ENCODE measurements at regions not wholly inside any gene's neighbourhood (a gene's known extent, or its start where the extent isn't known, plus 50 kb on each side); places are given as distances from the start of the nearest gene placed in this dataset.

- H2AFZ ChIP-seq (ENCODE audit: low read depth, low read length), result no peak overlapping the region
- H3K14ac ChIP-seq (ENCODE audit: low read length in 2 of 2), result no peak overlapping the region
- no peaks in the 10 kb centered on the region for H3K36me3 ChIP-seq (ENCODE audit: control insufficient read depth in 1 of 2, insufficient read depth in 2 of 2, low read depth in 1 of 2, low read length in 2 of 2)
- DNase-seq, result no peak
- H3K4me1 ChIP-seq (ENCODE audit: control insufficient read depth, insufficient read depth, low read depth, low read length), result no peaks in the 10 kb centered on the region
- no peak overlapping the region for H2BK15ac ChIP-seq (ENCODE audit: low read depth, poor library complexity, severe bottlenecking)
- no peaks in the 10 kb centered on the region for H3K79me1 ChIP-seq (replicated peaks; ENCODE audit: low read length, poor library complexity, severe bottlenecking)
- H3K4me3 ChIP-seq (ENCODE audit: insufficient read depth in 1 of 2, low read depth in 1 of 2, low read length in 2 of 2), result no peak overlapping the region
- no peak overlapping the region for H4K91ac ChIP-seq (ENCODE audit: low read length)
- H3K27me3 ChIP-seq (ENCODE audit: control insufficient read depth in 1 of 2, insufficient read depth in 1 of 2, low read length in 2 of 2), result no peaks in the 10 kb centered on the region
- no peak overlapping the region for H3K23ac ChIP-seq (ENCODE audit: low read length in 2 of 2)
- no peak overlapping the region for H3K4me2 ChIP-seq (ENCODE audit: low read length, poor library complexity, severe bottlenecking)
- no peaks in the 10 kb centered on the region for H3K9me3 ChIP-seq (ENCODE audit: control insufficient read depth, low read length)
- H4K8ac ChIP-seq (ENCODE audit: low read length), result no peak overlapping the region
- H2BK12ac ChIP-seq (ENCODE audit: low read length in 2 of 2), result no peak overlapping the region
- no peak overlapping the region for H3K9ac ChIP-seq (ENCODE audit: low read length)
- no peak overlapping the region for H3K27ac ChIP-seq (ENCODE audit: low read length, poor library complexity, severe bottlenecking)
- no peak overlapping the region for H2AK5ac ChIP-seq (ENCODE audit: low read length, severe bottlenecking)
- H3K4ac ChIP-seq (ENCODE audit: low read depth in 1 of 2, low read length in 2 of 2), result no peak overlapping the region
- H3K18ac ChIP-seq (ENCODE audit: low read depth in 1 of 2, low read length in 2 of 2), result no peak overlapping the region
- H2BK120ac ChIP-seq (ENCODE audit: low read depth, low read length), result no peak overlapping the region
- no peak overlapping the region for H2BK5ac ChIP-seq (ENCODE audit: low read depth, low read length, poor library complexity, severe bottlenecking)
These were observed 121.5 kb upstream of the HCRTR2 start for GRCh38 chr6:55052846-55053245.

GRCh38 chr6:55058682-55059081 lies 115.6 kb upstream of the HCRTR2 start:
- Histone ChIP-seq H3K79me1 (replicated peaks; ENCODE audit: low read length, poor library complexity, severe bottlenecking) (no peaks in the 10 kb centered on the region), H2AK5ac (ENCODE audit: low read length, severe bottlenecking) (no peak overlapping the region), H3K23ac (ENCODE audit: low read length in 2 of 2) (no peak overlapping the region), H3K4me3 (ENCODE audit: insufficient read depth in 1 of 2, low read depth in 1 of 2, low read length in 2 of 2) (no peak overlapping the region), H3K36me3 (ENCODE audit: control insufficient read depth in 1 of 2, insufficient read depth in 2 of 2, low read depth in 1 of 2, low read length in 2 of 2) (no peaks in the 10 kb centered on the region), H3K27me3 (ENCODE audit: control insufficient read depth in 1 of 2, insufficient read depth in 1 of 2, low read length in 2 of 2) (no peaks in the 10 kb centered on the region), H3K4me2 (ENCODE audit: low read length, poor library complexity, severe bottlenecking) (no peak overlapping the region), H2BK5ac (ENCODE audit: low read depth, low read length, poor library complexity, severe bottlenecking) (no peak overlapping the region), H2BK15ac (ENCODE audit: low read depth, poor library complexity, severe bottlenecking) (no peak overlapping the region), H4K8ac (ENCODE audit: low read length) (no peak overlapping the region), H3K4ac (ENCODE audit: low read depth in 1 of 2, low read length in 2 of 2) (no peak overlapping the region), H3K4me1 (ENCODE audit: control insufficient read depth, insufficient read depth, low read depth, low read length) (no peaks in the 10 kb centered on the region), H2BK120ac (ENCODE audit: low read depth, low read length) (no peak overlapping the region), H3K9me3 (ENCODE audit: control insufficient read depth, low read length) (peaks cover 15% of the 10 kb centered on the region), H2BK12ac (ENCODE audit: low read length in 2 of 2) (no peak overlapping the region), H3K9ac (ENCODE audit: low read length) (no peak overlapping the region), H3K14ac (ENCODE audit: low read length in 2 of 2) (no peak overlapping the region), H3K27ac (ENCODE audit: low read length, poor library complexity, severe bottlenecking) (no peak overlapping the region), H2AFZ (ENCODE audit: low read depth, low read length) (no peak overlapping the region), H4K91ac (ENCODE audit: low read length) (no peak overlapping the region), H3K18ac (ENCODE audit: low read depth in 1 of 2, low read length in 2 of 2) (no peak overlapping the region)
- no peak for DNase-seq

DNA sequence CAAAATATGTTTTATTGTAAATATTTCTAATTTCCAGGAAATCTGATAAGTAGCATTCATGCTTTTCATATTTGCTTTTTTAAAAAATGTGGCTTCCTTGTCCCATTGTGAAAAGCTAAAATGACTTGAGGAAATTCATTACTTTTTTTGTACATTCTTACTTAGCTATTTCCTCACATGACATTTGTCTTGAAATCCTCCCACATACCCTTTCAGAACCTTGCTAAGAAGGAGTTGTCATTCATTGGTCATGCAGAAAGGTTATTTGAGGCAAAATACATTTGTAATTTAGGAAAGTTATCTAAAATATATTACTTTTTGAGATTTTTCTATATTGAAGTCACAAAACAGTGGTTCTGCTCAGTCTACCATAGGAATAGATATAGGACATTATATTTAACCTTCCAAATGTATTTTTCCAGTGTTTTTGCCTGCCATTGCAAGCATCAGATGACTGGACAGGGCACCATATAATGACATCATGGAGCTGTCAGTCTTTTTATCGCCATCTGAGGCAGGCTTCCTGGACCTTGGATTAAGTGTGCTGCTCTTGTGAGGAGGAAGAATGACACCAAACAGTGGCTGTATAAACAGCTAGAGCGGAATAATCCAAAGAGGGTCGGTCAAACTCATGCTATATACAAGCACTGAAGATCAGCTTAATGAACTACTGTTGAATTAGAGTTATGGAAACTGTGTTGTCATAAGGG lies 109.4 kb upstream of the HCRTR2 start:
- 92% methylated on average over 3 of the region's 3 CpGs for WGBS
- no peak for DNase-seq
- no peak overlapping the region for H2AK5ac ChIP-seq (ENCODE audit: low read length, severe bottlenecking)
- no peak overlapping the region for H2BK120ac ChIP-seq (ENCODE audit: low read depth, low read length)
- no peak overlapping the region for H2BK15ac ChIP-seq (ENCODE audit: low read depth, poor library complexity, severe bottlenecking)
- no peak overlapping the region for H3K4ac ChIP-seq (ENCODE audit: low read depth in 1 of 2, low read length in 2 of 2)
- no peak overlapping the region for H3K14ac ChIP-seq (ENCODE audit: low read length in 2 of 2)
- no peaks in the 10 kb centered on the region for H3K27me3 ChIP-seq (ENCODE audit: control insufficient read depth in 1 of 2, insufficient read depth in 1 of 2, low read length in 2 of 2)
- no peak overlapping the region for H2BK5ac ChIP-seq (ENCODE audit: low read depth, low read length, poor library complexity, severe bottlenecking)
- peak overlapping the region; percentile 54 for H4K8ac ChIP-seq (ENCODE audit: low read length)
- no peak overlapping the region for H2BK12ac ChIP-seq (ENCODE audit: low read length in 2 of 2)
- no peak overlapping the region for H4K91ac ChIP-seq (ENCODE audit: low read length)
- H3K9ac ChIP-seq (ENCODE audit: low read length), result no peak overlapping the region
- H3K36me3 ChIP-seq (ENCODE audit: control insufficient read depth in 1 of 2, insufficient read depth in 2 of 2, low read depth in 1 of 2, low read length in 2 of 2), result no peaks in the 10 kb centered on the region
- no peak overlapping the region for H3K27ac ChIP-seq (ENCODE audit: low read length, poor library complexity, severe bottlenecking)
- no peak overlapping the region for H3K4me3 ChIP-seq (ENCODE audit: insufficient read depth in 1 of 2, low read depth in 1 of 2, low read length in 2 of 2)
- H2AFZ ChIP-seq (ENCODE audit: low read depth, low read length), result no peak overlapping the region
- peaks cover 7% of the 10 kb centered on the region for H3K9me3 ChIP-seq (ENCODE audit: control insufficient read depth, low read length)
- no peaks in the 10 kb centered on the region for H3K79me1 ChIP-seq (replicated peaks; ENCODE audit: low read length, poor library complexity, severe bottlenecking)
- H3K4me1 ChIP-seq (ENCODE audit: control insufficient read depth, insufficient read depth, low read depth, low read length), result no peaks in the 10 kb centered on the region
- H3K23ac ChIP-seq (ENCODE audit: low read length in 2 of 2), result no peak overlapping the region
- H3K4me2 ChIP-seq (ENCODE audit: low read length, poor library complexity, severe bottlenecking), result no peak overlapping the region
- H3K18ac ChIP-seq (ENCODE audit: low read depth in 1 of 2, low read length in 2 of 2), result no peak overlapping the region

DNA sequence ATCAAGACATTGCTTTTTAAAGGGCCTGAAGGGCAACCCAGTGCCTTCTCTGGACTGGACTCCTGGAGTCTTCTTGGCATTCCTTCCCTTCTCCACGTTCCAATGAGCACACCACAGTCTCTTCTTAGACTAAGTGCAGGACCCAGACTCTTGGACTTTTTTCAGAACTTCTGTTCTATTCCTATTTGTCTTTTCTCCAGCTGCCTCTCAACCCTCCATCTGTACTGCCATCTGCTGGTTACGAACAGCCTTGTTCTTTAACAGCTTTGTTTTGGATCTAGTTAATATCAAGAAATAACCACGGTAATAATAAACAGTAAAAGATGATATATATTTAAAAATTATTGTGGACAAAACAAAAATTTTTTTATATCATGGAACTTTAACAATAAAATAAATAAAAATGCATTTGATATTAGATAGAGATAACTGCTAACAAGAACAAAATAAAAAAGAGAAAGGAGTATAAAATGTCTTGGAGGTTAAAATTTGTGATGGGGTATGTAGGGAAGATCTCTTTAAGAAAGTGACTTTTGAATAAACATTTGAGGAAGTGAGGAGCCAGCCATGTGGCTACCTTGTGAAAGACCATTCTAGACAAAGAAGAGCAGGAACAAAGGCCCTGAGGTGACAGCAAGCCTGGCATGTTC lies 105.1 kb upstream of the HCRTR2 start:
- no peaks in the 10 kb centered on the region for H3K4me1 ChIP-seq (ENCODE audit: control insufficient read depth, insufficient read depth, low read depth, low read length)
- WGBS, result 3% methylated on average over 1 of the region's 3 CpGs
- H3K18ac ChIP-seq (ENCODE audit: low read depth in 1 of 2, low read length in 2 of 2), result no peak overlapping the region
- H3K36me3 ChIP-seq (ENCODE audit: control insufficient read depth in 1 of 2, insufficient read depth in 2 of 2, low read depth in 1 of 2, low read length in 2 of 2), result no peaks in the 10 kb centered on the region
- H3K27ac ChIP-seq (ENCODE audit: low read length, poor library complexity, severe bottlenecking), result no peak overlapping the region
- no peak overlapping the region for H3K4me2 ChIP-seq (ENCODE audit: low read length, poor library complexity, severe bottlenecking)
- no peak overlapping the region for H3K14ac ChIP-seq (ENCODE audit: low read length in 2 of 2)
- H4K8ac ChIP-seq (ENCODE audit: low read length), result no peak overlapping the region
- H3K9me3 ChIP-seq (ENCODE audit: control insufficient read depth, low read length), result no peaks in the 10 kb centered on the region
- peak; percentile 64 for DNase-seq
- no peak overlapping the region for H2BK5ac ChIP-seq (ENCODE audit: low read depth, low read length, poor library complexity, severe bottlenecking)
- H3K9ac ChIP-seq (ENCODE audit: low read length), result no peak overlapping the region
- no peak overlapping the region for H3K23ac ChIP-seq (ENCODE audit: low read length in 2 of 2)
- no peaks in the 10 kb centered on the region for H3K27me3 ChIP-seq (ENCODE audit: control insufficient read depth in 1 of 2, insufficient read depth in 1 of 2, low read length in 2 of 2)
- H2AFZ ChIP-seq (ENCODE audit: low read depth, low read length), result no peak overlapping the region
- no peak overlapping the region for H3K4ac ChIP-seq (ENCODE audit: low read depth in 1 of 2, low read length in 2 of 2)
- no peak overlapping the region for H3K4me3 ChIP-seq (ENCODE audit: insufficient read depth in 1 of 2, low read depth in 1 of 2, low read length in 2 of 2)
- H2BK15ac ChIP-seq (ENCODE audit: low read depth, poor library complexity, severe bottlenecking), result no peak overlapping the region
- H3K79me1 ChIP-seq (replicated peaks; ENCODE audit: low read length, poor library complexity, severe bottlenecking), result no peaks in the 10 kb centered on the region
- H2BK12ac ChIP-seq (ENCODE audit: low read length in 2 of 2), result no peak overlapping the region
- no peak overlapping the region for H2BK120ac ChIP-seq (ENCODE audit: low read depth, low read length)
- no peak overlapping the region for H4K91ac ChIP-seq (ENCODE audit: low read length)
- H2AK5ac ChIP-seq (ENCODE audit: low read length, severe bottlenecking), result peak overlapping the region; percentile 12

All from mesenchymal stem cell (in vitro differentiated cells and primary cell).